Activated T-helper 2 cell treated with anti-CD3 and anti-CD28 coated beads, Interferon-gamma antibody, Interleukin-2, Interleukin-4, amounts not matched to agents 10 μg/mL and 5 μg/mL and 100 μg/mL, durations not matched to agents 14 hours and 24 hours and 36 hours (primary cell): ENCODE measurements at regions not wholly inside any gene's neighbourhood (a gene's known extent, or its start where the extent isn't known, plus 50 kb on each side); places are given as distances from the start of the nearest gene placed in this dataset.
"Not testable (repeated sequence)": the region's sequence is repeated elsewhere in the genome, so short reads cannot be mapped to it uniquely, and the experiment has no call there.

Source experiments
- DNase-seq: peaks from one replicate; pipeline ENCODE4 v3.0.0; 2021; ENCODE audit warnings: low spot score
- H3K27ac Mint-ChIP-seq: one replicate; pipeline ENCODE4 v1.8.0; 2021; ENCODE audit warnings: mixed read lengths
- H3K27me3 Mint-ChIP-seq: one replicate; pipeline ENCODE4 v1.8.0; 2021; ENCODE audit warnings: low read depth, mixed read lengths
- H3K36me3 Mint-ChIP-seq: one replicate; pipeline ENCODE4 v1.8.0; 2021; ENCODE audit warnings: low read depth, mixed read lengths
- H3K4me1 Mint-ChIP-seq: one replicate; pipeline ENCODE4 v1.8.0; 2021; ENCODE audit warnings: low read depth, mixed read lengths
- H3K4me3 Mint-ChIP-seq: one replicate; pipeline ENCODE4 v1.8.0; 2021; ENCODE audit warnings: low read depth, mild to moderate bottlenecking, moderate library complexity, mixed read lengths
- H3K9me3 Mint-ChIP-seq: one replicate; pipeline ENCODE4 v1.8.0; 2021; ENCODE audit warnings: mixed read lengths
- intact Hi-C: fragments of 100-400 bp; cut with micrococcal nuclease; formaldehyde crosslinking; loops from one replicate; pipeline ENCODE4 v1.15.1; 2023

DNA sequence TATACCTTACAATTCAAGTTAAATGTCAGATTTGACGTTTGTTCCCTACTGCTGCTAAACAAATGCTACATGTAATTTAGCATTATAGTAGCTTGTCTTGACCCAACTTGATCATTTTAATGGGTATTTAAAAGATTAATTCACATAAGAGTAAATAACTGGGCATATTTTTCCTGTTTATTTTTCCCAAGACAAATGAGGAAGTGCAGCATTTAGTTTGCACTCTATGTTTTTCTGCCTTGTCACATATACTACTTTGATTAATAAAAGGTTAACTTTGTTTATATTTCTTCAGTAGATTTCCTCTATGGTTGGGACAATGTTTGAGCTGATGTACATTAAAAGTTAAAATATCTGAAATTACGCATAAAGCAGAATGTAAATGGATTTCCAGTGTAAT is 641.8 kb downstream of the PRR16 start:
- DNase-seq = no peak
- intact Hi-C loops = no loop called here
- H3K4me3 Mint-ChIP-seq = no peak overlapping the region
- H3K4me1 Mint-ChIP-seq = no peaks in the 10 kb centered on the region
- no peak overlapping the region for H3K27ac Mint-ChIP-seq
- peaks cover 3% of the 10 kb centered on the region for H3K9me3 Mint-ChIP-seq
- H3K27me3 Mint-ChIP-seq = no peaks in the 10 kb centered on the region
- no peaks in the 10 kb centered on the region for H3K36me3 Mint-ChIP-seq

DNA sequence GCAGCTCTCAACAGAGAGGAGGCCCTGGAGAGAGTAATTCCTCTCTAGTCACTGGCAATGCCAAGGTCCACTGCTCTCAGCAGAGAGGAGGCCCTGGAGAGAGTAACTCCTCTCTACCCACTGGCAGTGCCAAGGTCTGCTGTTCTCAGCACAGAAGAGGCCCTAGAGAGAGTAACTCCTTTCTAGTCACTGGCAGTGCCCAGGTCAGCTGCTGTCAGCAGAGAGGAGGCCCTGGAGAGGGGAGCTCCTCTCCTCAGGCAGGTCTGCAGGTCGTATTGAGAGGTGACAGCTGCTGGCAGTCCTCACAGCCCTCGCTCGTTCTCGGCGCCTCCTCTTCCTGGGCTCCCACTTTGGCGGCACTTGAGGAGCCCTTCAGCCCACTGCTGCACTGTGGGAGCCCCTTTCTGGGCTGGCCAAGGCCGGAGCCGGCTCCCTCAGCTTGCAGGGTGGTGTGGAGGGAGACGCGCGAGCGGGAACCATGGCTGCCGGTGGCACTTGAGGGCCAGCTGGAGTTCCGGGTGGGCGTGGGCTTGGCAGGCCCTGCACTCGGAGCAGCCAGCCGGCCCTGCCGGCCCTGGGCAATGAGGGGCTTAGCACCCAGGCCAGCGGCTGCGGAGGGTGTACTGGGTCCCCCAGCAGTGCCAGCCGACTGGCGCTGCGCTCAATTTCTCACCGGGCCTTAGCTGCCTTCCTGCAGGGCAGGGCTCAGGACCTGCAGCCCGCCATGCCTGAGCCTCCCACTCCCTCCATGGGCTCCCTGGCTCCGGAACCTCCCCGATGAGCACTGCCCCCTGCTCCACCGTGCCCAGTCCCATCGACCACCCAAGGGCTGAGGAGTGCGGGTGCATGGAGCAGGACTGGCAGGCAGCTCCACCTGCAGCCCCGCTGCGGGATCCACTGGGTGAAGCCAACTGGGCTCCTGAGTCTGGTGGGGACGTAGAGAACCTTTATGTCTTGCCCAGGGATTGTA is 642.9 kb downstream of the PRR16 start:
- H3K36me3 Mint-ChIP-seq, H3K9me3 Mint-ChIP-seq, H3K27me3 Mint-ChIP-seq, DNase-seq, intact Hi-C loops, H3K4me1 Mint-ChIP-seq, H3K27ac Mint-ChIP-seq, H3K4me3 Mint-ChIP-seq: not testable (repeated sequence)

DNA sequence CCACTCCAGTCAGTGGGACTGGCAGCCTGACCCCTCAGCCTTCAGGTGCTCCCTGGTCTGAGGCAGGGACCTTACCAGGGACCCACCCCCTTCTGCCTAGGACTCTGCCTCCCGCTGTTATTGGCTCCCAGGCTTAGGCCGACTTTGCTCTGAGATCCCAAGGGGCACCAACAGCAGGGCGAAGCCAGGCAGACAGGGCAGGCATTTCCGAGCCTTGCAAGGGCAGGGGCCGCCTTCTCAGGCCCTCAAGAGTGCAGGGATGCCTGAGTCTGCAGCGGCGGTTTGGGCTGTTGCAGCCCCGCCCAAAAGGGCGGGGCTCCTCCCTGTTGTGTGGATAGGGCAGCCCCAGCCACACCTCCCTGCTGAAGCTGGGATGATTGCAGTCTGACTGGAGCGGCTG is 644.6 kb downstream of the PRR16 start:
- Mint-ChIP-seq H3K9me3 (peaks cover 3% of the 10 kb centered on the region), H3K27me3 (no peaks in the 10 kb centered on the region), H3K27ac (no peak overlapping the region), H3K4me1 (no peaks in the 10 kb centered on the region), H3K4me3 (no peak overlapping the region), H3K36me3 (no peaks in the 10 kb centered on the region)
- DNase-seq = no peak
- intact Hi-C loops = no loop called here

DNA sequence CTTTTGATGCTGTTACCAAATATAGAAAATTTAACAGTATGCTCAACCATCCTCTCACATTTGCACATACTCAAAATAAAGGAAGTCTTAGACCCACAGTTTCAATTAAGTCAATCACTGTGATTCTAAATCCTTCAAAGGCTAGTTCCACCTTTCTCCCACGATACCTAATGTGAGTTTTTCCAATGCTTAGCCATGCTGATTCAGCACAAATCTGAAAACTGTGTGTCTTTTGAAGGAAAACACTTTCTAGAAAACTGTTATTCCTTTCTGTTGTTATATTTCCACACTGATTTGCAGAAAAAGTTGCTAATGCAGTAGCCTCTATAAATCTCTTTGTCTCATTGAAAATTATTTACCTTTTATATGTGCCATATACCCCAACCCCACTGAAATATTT is 645.7 kb downstream of the PRR16 start:
- H3K27ac Mint-ChIP-seq = no peak overlapping the region
- no peaks in the 10 kb centered on the region for H3K27me3 Mint-ChIP-seq
- no peaks in the 10 kb centered on the region for H3K4me1 Mint-ChIP-seq
- intact Hi-C loops = no loop called here
- peaks cover 3% of the 10 kb centered on the region for H3K9me3 Mint-ChIP-seq
- H3K4me3 Mint-ChIP-seq = no peak overlapping the region
- no peaks in the 10 kb centered on the region for H3K36me3 Mint-ChIP-seq
- DNase-seq = no peak

DNA sequence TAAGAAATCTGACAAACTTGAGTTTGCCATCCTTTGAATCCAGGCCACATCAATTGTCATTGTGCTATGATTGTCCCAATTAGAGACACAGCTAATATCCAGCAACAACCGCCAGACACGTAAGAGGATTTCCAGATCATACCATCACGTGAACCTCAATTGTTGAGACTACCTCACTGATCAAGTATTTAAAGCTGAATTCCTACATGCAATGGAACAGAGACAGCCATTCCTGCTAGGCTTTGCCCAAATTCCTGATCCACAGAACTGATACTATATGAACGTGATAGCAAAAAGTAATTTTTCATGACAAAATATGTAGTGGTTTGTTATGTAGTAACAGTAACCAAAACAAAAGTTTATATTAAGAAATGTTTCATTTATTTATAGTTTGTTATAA is 657.7 kb downstream of the PRR16 start:
- Mint-ChIP-seq H3K4me1 (no peaks in the 10 kb centered on the region), H3K27ac (no peak overlapping the region), H3K9me3 (no peaks in the 10 kb centered on the region), H3K4me3 (no peak overlapping the region), H3K27me3 (no peaks in the 10 kb centered on the region), H3K36me3 (no peaks in the 10 kb centered on the region)
- no peak for DNase-seq
- intact Hi-C loops = no loop called here

DNA sequence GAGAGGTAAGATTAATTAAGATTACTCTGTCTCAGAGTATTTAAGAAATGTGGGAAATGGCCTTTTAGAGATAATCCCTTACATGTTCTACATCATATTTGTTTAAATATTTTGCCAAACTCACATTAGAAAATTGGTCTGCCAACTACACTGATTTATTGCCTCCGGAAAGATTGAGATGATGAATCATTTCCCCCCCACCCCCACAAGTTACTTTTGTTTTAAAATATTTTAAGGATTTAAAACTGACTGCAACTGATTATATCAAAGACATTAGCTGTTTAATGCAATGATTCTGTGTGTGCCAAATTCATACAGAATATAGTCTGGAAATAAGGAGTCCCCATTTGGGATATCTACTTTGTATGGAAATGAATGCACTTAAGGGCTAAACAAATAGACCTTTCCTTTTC is 674.4 kb downstream of the PRR16 start:
- H3K4me1 Mint-ChIP-seq = no peaks in the 10 kb centered on the region
- no peak overlapping the region for H3K4me3 Mint-ChIP-seq
- no peak for DNase-seq
- no peaks in the 10 kb centered on the region for H3K36me3 Mint-ChIP-seq
- intact Hi-C loops = no loop called here
- no peak overlapping the region for H3K27ac Mint-ChIP-seq
- peaks cover 3% of the 10 kb centered on the region for H3K9me3 Mint-ChIP-seq
- no peaks in the 10 kb centered on the region for H3K27me3 Mint-ChIP-seq

DNA sequence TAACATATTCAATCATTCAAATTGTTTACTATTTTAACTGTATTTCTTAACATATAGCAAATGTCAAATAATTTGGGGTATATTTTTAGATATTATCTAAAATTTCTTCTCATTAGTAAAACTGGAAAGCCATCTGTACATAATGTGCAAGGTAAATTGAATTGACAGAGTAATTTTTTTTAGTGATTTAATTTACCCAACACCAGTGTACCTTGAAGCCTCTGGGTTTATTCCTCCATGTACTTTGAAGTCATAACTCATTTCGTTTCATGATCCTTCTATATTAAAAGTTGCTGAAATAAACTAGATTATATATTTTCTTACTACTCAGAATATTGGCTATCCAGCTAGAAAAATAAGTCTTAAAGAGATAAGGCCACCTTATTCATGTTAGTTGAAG is 674.9 kb downstream of the PRR16 start:
- H3K36me3 Mint-ChIP-seq = no peaks in the 10 kb centered on the region
- H3K9me3 Mint-ChIP-seq = peaks cover 3% of the 10 kb centered on the region
- H3K4me1 Mint-ChIP-seq = no peaks in the 10 kb centered on the region
- intact Hi-C loops = no loop called here
- no peak overlapping the region for H3K4me3 Mint-ChIP-seq
- H3K27me3 Mint-ChIP-seq = no peaks in the 10 kb centered on the region
- H3K27ac Mint-ChIP-seq = no peak overlapping the region
- no peak for DNase-seq

DNA sequence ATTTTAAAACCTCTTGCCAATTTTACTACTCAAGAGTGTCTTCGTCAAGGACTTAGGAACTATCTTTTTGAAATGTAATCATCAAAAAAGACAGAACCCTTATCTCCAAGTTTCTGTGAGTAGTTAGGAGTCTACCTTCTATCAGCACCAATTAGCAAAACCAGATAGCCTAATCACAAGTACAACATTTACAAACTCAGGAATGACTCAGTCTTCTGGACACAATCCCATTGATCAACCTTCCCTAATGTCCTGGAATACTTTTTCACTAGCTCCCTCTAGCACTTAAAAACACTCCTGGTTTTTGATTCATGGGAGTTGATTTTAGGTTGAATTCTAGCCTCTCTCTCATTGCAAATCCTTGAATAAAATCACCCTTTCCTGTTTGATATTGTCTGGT is 680.7 kb downstream of the PRR16 start:
- Mint-ChIP-seq H3K27ac (no peak overlapping the region), H3K9me3 (peaks cover 7% of the 10 kb centered on the region)
- intact Hi-C loops = no loop called here

DNA sequence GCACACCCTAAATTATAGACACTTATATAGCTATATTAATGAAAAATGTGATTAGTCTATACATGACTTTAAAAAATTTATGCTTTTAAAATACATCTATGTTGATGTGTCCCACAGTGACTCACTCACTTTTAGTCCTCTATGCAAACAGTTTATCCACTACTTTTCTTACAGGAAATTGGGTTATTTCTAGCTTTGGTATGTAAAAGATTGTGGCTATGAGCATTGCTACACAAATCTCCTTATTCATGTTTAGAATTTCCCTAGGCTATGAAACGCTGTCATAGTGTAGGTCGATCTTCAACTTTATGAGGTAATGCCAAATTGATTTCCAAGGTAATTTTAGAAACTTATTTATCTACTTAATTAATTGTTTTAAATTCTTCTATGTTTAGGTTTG is 687.4 kb downstream of the PRR16 start:
- intact Hi-C loops = no loop called here

More for the DNA sequence above, 680.7 kb downstream of the PRR16 start:
- Mint-ChIP-seq H3K27me3 (no peaks in the 10 kb centered on the region), H3K4me3 (no peak overlapping the region), H3K36me3 (no peaks in the 10 kb centered on the region), H3K4me1 (no peaks in the 10 kb centered on the region)
- DNase-seq = no peak

DNA sequence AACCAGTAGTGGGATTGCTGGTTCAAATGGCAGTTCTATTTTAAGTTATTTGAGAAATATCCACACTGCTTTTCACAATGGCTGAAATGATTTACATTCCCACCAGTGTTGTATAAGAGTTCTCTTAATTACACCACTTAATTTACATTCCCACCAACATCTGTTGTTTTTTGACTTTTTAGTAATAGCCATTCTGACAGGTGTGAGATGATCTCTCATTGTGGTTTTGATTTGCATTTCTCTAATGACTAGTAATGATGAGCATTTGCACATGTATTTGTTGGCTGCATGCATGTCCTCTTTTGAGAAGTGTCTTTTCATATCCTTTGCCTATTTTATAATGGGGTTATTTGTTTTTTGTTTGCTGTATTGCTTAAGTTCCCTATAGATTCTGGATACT is 688.3 kb downstream of the PRR16 start:
- Mint-ChIP-seq H3K9me3 (peaks cover 8% of the 10 kb centered on the region), H3K27ac (no peak overlapping the region), H3K27me3 (no peaks in the 10 kb centered on the region), H3K4me1 (no peaks in the 10 kb centered on the region), H3K36me3 (no peaks in the 10 kb centered on the region), H3K4me3 (no peak overlapping the region)
- DNase-seq = no peak
- intact Hi-C loops = no loop called here

More for the DNA sequence above, 687.4 kb downstream of the PRR16 start:
- Mint-ChIP-seq H3K4me1 (no peaks in the 10 kb centered on the region), H3K27me3 (no peaks in the 10 kb centered on the region), H3K9me3 (peaks cover 8% of the 10 kb centered on the region), H3K27ac (no peak overlapping the region), H3K4me3 (no peak overlapping the region), H3K36me3 (no peaks in the 10 kb centered on the region)
- DNase-seq = no peak

DNA sequence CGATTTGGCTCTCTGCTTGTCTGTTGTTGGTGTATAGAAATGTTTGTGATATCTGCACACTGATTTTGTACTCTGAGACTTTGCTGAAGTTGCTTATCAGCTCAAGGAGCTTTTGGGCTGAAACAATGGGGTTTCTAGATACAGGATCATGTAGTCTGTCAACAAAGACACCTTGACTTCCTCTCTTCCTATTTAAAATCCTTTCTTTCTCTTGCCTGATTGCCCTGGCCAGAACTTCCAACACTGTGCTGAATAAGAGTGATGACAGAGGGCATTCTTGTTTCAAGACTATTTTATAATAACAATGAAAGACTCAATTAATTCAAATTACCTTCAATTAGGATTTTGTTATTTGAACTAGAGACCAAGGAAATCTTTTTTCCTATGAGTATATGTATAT is 692.5 kb downstream of the PRR16 start:
- intact Hi-C loops = no loop called here
- H3K27me3 Mint-ChIP-seq = no peaks in the 10 kb centered on the region
- H3K9me3 Mint-ChIP-seq = no peaks in the 10 kb centered on the region
- no peak for DNase-seq
- no peaks in the 10 kb centered on the region for H3K4me1 Mint-ChIP-seq
- no peaks in the 10 kb centered on the region for H3K36me3 Mint-ChIP-seq
- H3K4me3 Mint-ChIP-seq = no peak overlapping the region
- H3K27ac Mint-ChIP-seq = no peak overlapping the region

DNA sequence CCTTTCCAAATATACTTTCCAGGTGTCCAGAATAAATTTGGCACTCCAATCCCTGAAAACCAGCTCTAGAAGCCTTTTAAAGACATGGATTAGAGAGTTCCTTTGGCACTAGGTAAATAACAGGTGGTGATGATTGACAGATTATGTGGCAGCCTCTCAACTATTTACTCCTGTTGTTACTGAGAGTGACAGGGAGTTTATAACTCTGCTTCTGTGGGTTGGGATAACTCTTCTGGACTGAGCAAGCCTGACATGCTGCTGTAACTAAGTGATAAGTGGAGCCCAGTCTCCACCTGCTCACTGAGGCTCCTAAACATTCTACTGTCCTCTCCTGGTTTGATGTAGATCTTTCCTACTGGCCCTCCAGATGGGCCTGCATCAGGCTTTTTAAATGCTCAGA is 693.2 kb upstream of the FTMT start:
- Mint-ChIP-seq H3K27ac (no peak overlapping the region), H3K9me3 (no peaks in the 10 kb centered on the region), H3K27me3 (no peaks in the 10 kb centered on the region), H3K4me1 (no peaks in the 10 kb centered on the region), H3K4me3 (no peak overlapping the region), H3K36me3 (no peaks in the 10 kb centered on the region)
- intact Hi-C loops = no loop called here
- no peak for DNase-seq

DNA sequence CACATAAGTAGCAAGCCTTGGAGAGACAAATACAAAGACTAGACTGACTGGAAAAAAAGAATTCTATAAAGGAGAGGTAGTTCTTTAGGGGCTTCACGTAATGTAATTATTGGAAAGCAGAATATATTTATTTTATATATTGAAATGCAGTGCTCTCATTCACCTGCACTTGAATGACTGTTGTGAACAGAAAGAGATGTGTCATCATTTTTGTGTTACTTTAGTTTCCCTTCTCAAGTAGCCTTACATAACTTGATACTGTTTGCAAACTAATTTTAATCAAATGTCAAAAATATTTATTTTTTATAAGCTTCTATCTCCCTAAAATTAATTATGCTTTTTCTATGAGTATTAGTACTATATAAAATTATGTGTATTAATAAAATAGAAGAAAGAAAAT is 691.1 kb upstream of the FTMT start:
- H3K4me3 Mint-ChIP-seq = no peak overlapping the region
- intact Hi-C loops = no loop called here
- no peaks in the 10 kb centered on the region for H3K4me1 Mint-ChIP-seq
- H3K36me3 Mint-ChIP-seq = no peaks in the 10 kb centered on the region
- H3K27ac Mint-ChIP-seq = no peak overlapping the region
- H3K27me3 Mint-ChIP-seq = no peaks in the 10 kb centered on the region
- H3K9me3 Mint-ChIP-seq = no peaks in the 10 kb centered on the region
- DNase-seq = no peak
